ENCODE measurements at regions not wholly inside any gene's neighbourhood (a gene's known extent, or its start where the extent isn't known, plus 50 kb on each side); places are given as distances from the start of the nearest gene placed in this dataset.

GRCh38 chr1:36699113-36699911 lies 216.6 kb upstream of the CSF3R start:
- DNase-seq (ENCODE audit: low spot score) (no peak), ATAC-seq (ENCODE audit: low FRiP score) (no peak)
- no peak for TF ChIP-seq CTCF (IDR thresholded peaks at IDR 0.05)

- no peak for TF ChIP-seq CTCF (IDR thresholded peaks at IDR 0.05)
- no peak for ATAC-seq (ENCODE audit: low FRiP score)
- no peak for DNase-seq (ENCODE audit: low spot score)
Measured at GRCh38 chr1:36697836-36698605, 215.3 kb upstream of the CSF3R start.

GRCh38 chr1:36696261-36696940 lies 213.7 kb upstream of the CSF3R start:
- ATAC-seq (ENCODE audit: low FRiP score) (no peak), DNase-seq (ENCODE audit: low spot score) (no peak)
- no peak for TF ChIP-seq CTCF (IDR thresholded peaks at IDR 0.05)

GRCh38 chr1:36693603-36694002 lies 210.9 kb upstream of the CSF3R start:
- DNase-seq (ENCODE audit: low spot score), result no peak
- ATAC-seq (ENCODE audit: low FRiP score), result no peak
- no peak for TF ChIP-seq CTCF (IDR thresholded peaks at IDR 0.05)

GRCh38 chr1:36693161-36693525 lies 210.4 kb upstream of the CSF3R start:
- ATAC-seq (ENCODE audit: low FRiP score) (no peak), DNase-seq (ENCODE audit: low spot score) (no peak)
- no peak for TF ChIP-seq CTCF (IDR thresholded peaks at IDR 0.05)

- ATAC-seq (ENCODE audit: low FRiP score) (no peak), DNase-seq (ENCODE audit: low spot score) (no peak)
- no peak for TF ChIP-seq CTCF (IDR thresholded peaks at IDR 0.05)
Measured at GRCh38 chr1:36692465-36693160, 209.9 kb upstream of the CSF3R start.

Data from omental fat pad (tissue), 3 donors.